IPS-18c (cell line): ENCODE measurements at regions not wholly inside any gene's neighbourhood (a gene's known extent, or its start where the extent isn't known, plus 50 kb on each side); places are given as distances from the start of the nearest gene placed in this dataset.

ENCODE experiments used
- H3K4me3 ChIP-seq: 2 replicates; pipeline ENCODE4 v1.7.0; 2013; ENCODE audit warnings: low read depth, mild to moderate bottlenecking, low read length, moderate library complexity; ENCODE audit not compliant: insufficient read depth
- H3K9me3 ChIP-seq: one replicate; pipeline ENCODE4 v1.6.1; 2013; ENCODE audit warnings: mild to moderate bottlenecking, low read length, moderate library complexity; ENCODE audit not compliant: control insufficient read depth, insufficient read depth

- Histone ChIP-seq H3K9me3 (peaks cover 2% of the 10 kb centered on the region), H3K4me3 (no peak overlapping the region)
These were observed 254.8 kb upstream of the FAM241A start for GRCh38 chr4:111890412-111890811.

- Histone ChIP-seq H3K9me3 (no peaks in the 10 kb centered on the region), H3K4me3 (no peak overlapping the region)
These were observed 239.7 kb upstream of the FAM241A start for GRCh38 chr4:111905511-111905910.

- H3K4me3 ChIP-seq = no peak overlapping the region
- no peaks in the 10 kb centered on the region for H3K9me3 ChIP-seq
These were observed 225.6 kb upstream of the FAM241A start for GRCh38 chr4:111919639-111920038.

- H3K4me3 ChIP-seq = no peak overlapping the region
These were observed 223.5 kb upstream of the FAM241A start for GRCh38 chr4:111921714-111922113.

GRCh38 chr4:111923786-111924185 is 221.5 kb upstream of the FAM241A start:
- Histone ChIP-seq H3K9me3 (no peaks in the 10 kb centered on the region), H3K4me3 (no peak overlapping the region)

More at GRCh38 chr4:111921714-111922113, 223.5 kb upstream of the FAM241A start:
- H3K9me3 ChIP-seq = no peaks in the 10 kb centered on the region

GRCh38 chr4:111924696-111925095 is 220.6 kb upstream of the FAM241A start:
- H3K9me3 ChIP-seq = no peaks in the 10 kb centered on the region
- H3K4me3 ChIP-seq = no peak overlapping the region

- Histone ChIP-seq H3K4me3 (no peak overlapping the region), H3K9me3 (no peaks in the 10 kb centered on the region)
These were observed 214.6 kb upstream of the FAM241A start for GRCh38 chr4:111930659-111931058.

GRCh38 chr4:111933703-111934102 is 211.6 kb upstream of the FAM241A start:
- H3K9me3 ChIP-seq = no peaks in the 10 kb centered on the region
- no peak overlapping the region for H3K4me3 ChIP-seq

GRCh38 chr4:111934314-111934713 is 210.9 kb upstream of the FAM241A start:
- no peak overlapping the region for H3K4me3 ChIP-seq

GRCh38 chr4:111937368-111937767 is 207.9 kb upstream of the FAM241A start:
- Histone ChIP-seq H3K4me3 (no peak overlapping the region), H3K9me3 (no peaks in the 10 kb centered on the region)

More at GRCh38 chr4:111934314-111934713, 210.9 kb upstream of the FAM241A start:
- H3K9me3 ChIP-seq = no peaks in the 10 kb centered on the region

- H3K4me3 ChIP-seq = no peak overlapping the region
- no peaks in the 10 kb centered on the region for H3K9me3 ChIP-seq
These were observed 203.3 kb upstream of the FAM241A start for GRCh38 chr4:111941957-111942356.

GRCh38 chr4:111943796-111944203 is 201.5 kb upstream of the FAM241A start:
- Histone ChIP-seq H3K9me3 (no peaks in the 10 kb centered on the region), H3K4me3 (no peak overlapping the region)

- Histone ChIP-seq H3K9me3 (no peaks in the 10 kb centered on the region), H3K4me3 (no peak overlapping the region)
These were observed 200.2 kb upstream of the FAM241A start for GRCh38 chr4:111945014-111945413.

- H3K9me3 ChIP-seq = no peaks in the 10 kb centered on the region
- no peak overlapping the region for H3K4me3 ChIP-seq
These were observed 198.5 kb upstream of the FAM241A start for GRCh38 chr4:111946800-111947199.

GRCh38 chr4:111952688-111953087 is 192.6 kb upstream of the FAM241A start:
- Histone ChIP-seq H3K4me3 (no peak overlapping the region), H3K9me3 (no peaks in the 10 kb centered on the region)

GRCh38 chr4:111954550-111954949 is 190.7 kb upstream of the FAM241A start:
- H3K9me3 ChIP-seq = no peaks in the 10 kb centered on the region
- no peak overlapping the region for H3K4me3 ChIP-seq

GRCh38 chr4:111955001-111955400 is 190.3 kb upstream of the FAM241A start:
- Histone ChIP-seq H3K9me3 (no peaks in the 10 kb centered on the region), H3K4me3 (no peak overlapping the region)

- Histone ChIP-seq H3K9me3 (no peaks in the 10 kb centered on the region), H3K4me3 (no peak overlapping the region)
These were observed 188.1 kb upstream of the FAM241A start for GRCh38 chr4:111957116-111957515.

- Histone ChIP-seq H3K4me3 (no peak overlapping the region), H3K9me3 (no peaks in the 10 kb centered on the region)
These were observed 187.3 kb upstream of the FAM241A start for GRCh38 chr4:111957997-111958396.
